Karpas-422 (cell line): ENCODE measurements at regions not wholly inside any gene's neighbourhood (a gene's known extent, or its start where the extent isn't known, plus 50 kb on each side); places are given as distances from the start of the nearest gene placed in this dataset.

Source experiments
- DNase-seq: peaks from one replicate; pipeline ENCODE4 v3.0.0-alpha.2; 2015
- H2AFZ ChIP-seq: fragments of 200-600 bp; sonication (generic); 2 replicates; pipeline ENCODE4 v1.6.1; 2014; ENCODE audit warnings: antibody characterized with exemption, low read length, mixed read lengths
- H3K27ac ChIP-seq: fragments of 200-600 bp; sonication (generic); 2 replicates; pipeline ENCODE4 v1.5.1; 2014; ENCODE audit warnings: mild to moderate bottlenecking, low read length, moderate library complexity
- H3K27me3 ChIP-seq: fragments of 200-600 bp; sonication (generic); 2 replicates; pipeline ENCODE4 v1.6.1; 2014; ENCODE audit warnings: low read length, mixed read lengths
- H3K36me3 ChIP-seq: fragments of 200-600 bp; sonication (generic); 2 replicates; pipeline ENCODE4 v1.6.1; 2014; ENCODE audit warnings: low read length, mixed read lengths; ENCODE audit not compliant: insufficient read depth
- H3K4me1 ChIP-seq: fragments of 200-600 bp; sonication (generic); 2 replicates; pipeline ENCODE4 v1.6.1; 2014; ENCODE audit warnings: mild to moderate bottlenecking, low read length, mixed read lengths
- H3K4me2 ChIP-seq: fragments of 200-600 bp; sonication (generic); 2 replicates; pipeline ENCODE4 v1.6.1; 2014; ENCODE audit warnings: low read length, low read depth, mild to moderate bottlenecking; ENCODE audit not compliant: poor library complexity, severe bottlenecking
- H3K4me3 ChIP-seq: fragments of 200-600 bp; sonication (generic); 2 replicates; pipeline ENCODE4 v1.5.1; 2014; ENCODE audit warnings: mild to moderate bottlenecking, antibody characterized with exemption, low read length, mixed read lengths
- H3K79me2 ChIP-seq: fragments of 200-600 bp; sonication (generic); 2 replicates; pipeline ENCODE4 v1.6.1; 2014; ENCODE audit warnings: mild to moderate bottlenecking, low read length, mixed read lengths
- H3K9ac ChIP-seq: fragments of 200-600 bp; sonication (generic); 2 replicates; pipeline ENCODE4 v1.6.0; 2014; ENCODE audit warnings: low read length
- H3K9me2 ChIP-seq: fragments of 200-600 bp; sonication (generic), shearing (Covaris generic); replicated peaks from 2 replicates; pipeline ENCODE4 v1.6.0; 2014; ENCODE audit warnings: mild to moderate bottlenecking, low read length, moderate library complexity; ENCODE audit not compliant: insufficient read depth
- H3K9me3 ChIP-seq: fragments of 300-700, 200-600 bp; sonication (generic); 2 replicates; pipeline ENCODE4 v1.6.1; 2014; ENCODE audit warnings: low read length, mixed read lengths
- H4K20me1 ChIP-seq: fragments of 200-600 bp; sonication (generic); 2 replicates; pipeline ENCODE4 v1.6.1; 2014; ENCODE audit warnings: mild to moderate bottlenecking, antibody characterized with exemption, low read length, low read depth; ENCODE audit not compliant: insufficient read depth

GRCh38 chr3:101159478-101159877, 160.9 kb downstream of the IMPG2 start:
- no peak for DNase-seq
- Histone ChIP-seq H3K79me2 (no peaks in the 10 kb centered on the region), H3K27me3 (no peaks in the 10 kb centered on the region), H3K9me2 (no peaks in the 10 kb centered on the region), H2AFZ (no peak overlapping the region), H3K4me3 (no peak overlapping the region), H3K9me3 (no peaks in the 10 kb centered on the region), H3K4me1 (no peaks in the 10 kb centered on the region), H3K4me2 (no peak overlapping the region), H3K9ac (no peak overlapping the region), H3K36me3 (no peaks in the 10 kb centered on the region), H4K20me1 (no peaks in the 10 kb centered on the region), H3K27ac (no peak overlapping the region)

DNA sequence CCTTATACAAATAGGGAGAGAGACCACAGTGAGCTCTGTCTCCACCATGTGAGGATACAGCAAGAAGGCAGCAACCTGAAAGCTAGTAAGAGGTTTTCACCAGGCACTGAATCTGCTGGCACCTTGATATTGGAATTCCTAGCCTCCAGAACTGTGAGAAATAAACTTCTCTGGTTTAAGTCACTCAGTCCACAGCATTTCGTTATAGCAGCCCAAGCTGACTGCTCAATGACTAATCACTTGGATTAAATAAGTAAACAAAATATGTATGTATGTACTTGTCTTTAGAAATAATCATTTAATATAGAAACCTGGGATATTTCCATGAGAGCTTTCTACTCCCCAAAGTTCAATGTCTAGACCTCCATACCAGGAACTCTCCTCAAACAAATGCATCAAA, 162.0 kb downstream of the IMPG2 start:
- no peak for DNase-seq

DNA sequence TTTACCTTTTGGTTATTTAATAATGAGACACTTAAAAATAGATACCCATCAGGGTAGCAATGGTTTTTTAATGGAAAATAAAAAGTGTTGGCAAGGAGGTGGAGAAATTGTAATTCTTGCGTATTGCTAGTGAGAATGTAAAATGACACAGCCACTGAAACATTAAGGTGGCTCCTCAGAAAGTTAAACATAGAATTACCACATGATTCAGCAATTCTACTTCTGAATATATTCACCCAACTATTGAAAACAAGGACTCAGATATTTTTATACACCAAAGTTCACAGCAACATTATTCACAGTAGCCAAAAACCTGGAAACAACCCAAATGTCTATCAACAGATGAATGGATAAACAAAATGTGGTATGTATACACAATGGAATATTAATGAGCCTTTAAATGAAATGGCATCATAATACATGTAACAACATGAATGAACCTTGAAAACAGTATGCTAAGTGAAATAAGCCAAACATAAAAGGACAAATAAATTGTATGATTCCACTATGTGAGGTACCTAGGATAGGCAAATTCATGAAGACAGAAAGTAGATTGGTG, 163.5 kb downstream of the IMPG2 start:
- no peak for DNase-seq
- H3K27ac ChIP-seq: no peak overlapping the region
- no peaks in the 10 kb centered on the region for H4K20me1 ChIP-seq
- no peaks in the 10 kb centered on the region for H3K79me2 ChIP-seq
- no peaks in the 10 kb centered on the region for H3K9me3 ChIP-seq
- no peaks in the 10 kb centered on the region for H3K4me1 ChIP-seq
- no peak overlapping the region for H3K4me3 ChIP-seq
- H3K36me3 ChIP-seq: no peaks in the 10 kb centered on the region
- no peaks in the 10 kb centered on the region for H3K9me2 ChIP-seq
- H3K4me2 ChIP-seq: no peak overlapping the region
- H3K27me3 ChIP-seq: no peaks in the 10 kb centered on the region
- H2AFZ ChIP-seq: no peak overlapping the region
- H3K9ac ChIP-seq: no peak overlapping the region

More for the DNA sequence above, 162.0 kb downstream of the IMPG2 start:
- Histone ChIP-seq H3K79me2 (no peaks in the 10 kb centered on the region), H3K27ac (no peak overlapping the region), H3K4me3 (no peak overlapping the region), H3K4me1 (no peaks in the 10 kb centered on the region), H3K9me2 (no peaks in the 10 kb centered on the region), H3K9me3 (no peaks in the 10 kb centered on the region), H3K9ac (no peak overlapping the region), H4K20me1 (no peaks in the 10 kb centered on the region), H3K36me3 (no peaks in the 10 kb centered on the region), H3K4me2 (no peak overlapping the region), H3K27me3 (no peaks in the 10 kb centered on the region), H2AFZ (no peak overlapping the region)

DNA sequence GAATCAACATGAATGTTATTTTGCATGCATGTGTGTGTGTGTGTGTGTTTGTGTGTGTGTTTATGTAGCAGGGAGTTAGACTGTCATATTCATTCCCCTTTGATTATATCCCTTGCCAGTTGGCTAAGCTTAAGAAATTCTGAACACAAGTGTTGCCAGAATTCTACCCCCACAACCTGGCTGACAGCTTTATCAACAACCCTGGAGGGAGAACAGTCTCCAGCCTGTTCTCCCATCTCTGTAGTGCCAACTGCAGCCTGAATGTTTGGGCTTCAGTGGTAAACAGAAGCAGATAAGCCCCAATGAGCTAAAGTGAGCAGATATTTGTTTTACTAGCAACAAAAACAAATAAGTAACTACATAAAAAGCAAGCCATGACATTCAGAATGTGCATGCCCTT, 162.6 kb upstream of the ABI3BP start:
- Histone ChIP-seq H3K36me3 (no peaks in the 10 kb centered on the region), H2AFZ (no peak overlapping the region), H3K27ac (no peak overlapping the region), H3K27me3 (no peaks in the 10 kb centered on the region), H3K4me2 (no peak overlapping the region), H3K4me3 (no peak overlapping the region), H4K20me1 (no peaks in the 10 kb centered on the region), H3K79me2 (no peaks in the 10 kb centered on the region), H3K9ac (no peak overlapping the region), H3K9me2 (no peaks in the 10 kb centered on the region), H3K4me1 (no peaks in the 10 kb centered on the region), H3K9me3 (no peaks in the 10 kb centered on the region)
- DNase-seq: no peak

DNA sequence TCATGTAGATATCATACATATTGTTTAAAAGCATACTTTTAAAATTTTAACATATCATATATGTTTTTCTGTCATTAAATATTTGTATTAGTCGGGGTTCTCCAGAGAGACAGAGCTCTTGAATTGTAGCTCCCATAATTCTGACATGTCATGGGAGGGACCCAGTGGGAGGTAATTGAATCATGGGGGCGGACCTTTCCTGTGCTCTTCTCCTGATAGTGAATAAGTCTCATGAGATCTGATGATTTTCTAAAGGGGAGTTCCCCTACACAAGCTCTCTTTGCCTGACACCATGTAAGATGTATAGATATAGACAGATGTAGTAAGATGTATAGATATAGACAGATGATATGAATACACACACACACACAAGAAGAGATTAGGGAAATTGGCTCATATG, 161.2 kb upstream of the ABI3BP start:
- Histone ChIP-seq H4K20me1 (no peaks in the 10 kb centered on the region), H3K27ac (no peak overlapping the region), H3K9ac (no peak overlapping the region), H3K4me1 (no peaks in the 10 kb centered on the region), H3K27me3 (no peaks in the 10 kb centered on the region), H3K4me3 (no peak overlapping the region), H3K9me2 (no peaks in the 10 kb centered on the region), H3K9me3 (no peaks in the 10 kb centered on the region), H2AFZ (no peak overlapping the region), H3K79me2 (no peaks in the 10 kb centered on the region), H3K36me3 (no peaks in the 10 kb centered on the region), H3K4me2 (no peak overlapping the region)
- no peak for DNase-seq

GRCh38 chr3:101151286-101151913, 158.2 kb upstream of the ABI3BP start:
- Histone ChIP-seq H3K36me3 (no peaks in the 10 kb centered on the region), H3K79me2 (no peaks in the 10 kb centered on the region), H3K27me3 (no peaks in the 10 kb centered on the region), H3K9ac (no peak overlapping the region), H3K4me2 (no peak overlapping the region), H3K27ac (no peak overlapping the region), H4K20me1 (no peaks in the 10 kb centered on the region), H3K9me3 (no peaks in the 10 kb centered on the region), H3K9me2 (no peaks in the 10 kb centered on the region), H3K4me1 (no peaks in the 10 kb centered on the region), H2AFZ (no peak overlapping the region), H3K4me3 (no peak overlapping the region)
- no peak for DNase-seq

- no peak overlapping the region for H3K9ac ChIP-seq
- no peak for DNase-seq
- no peak overlapping the region for H3K27ac ChIP-seq
- no peak overlapping the region for H2AFZ ChIP-seq
- H3K79me2 ChIP-seq: no peaks in the 10 kb centered on the region
- no peak overlapping the region for H3K4me3 ChIP-seq
- no peaks in the 10 kb centered on the region for H3K36me3 ChIP-seq
- H3K27me3 ChIP-seq: no peaks in the 10 kb centered on the region
- H3K4me1 ChIP-seq: no peaks in the 10 kb centered on the region
- H3K9me2 ChIP-seq: no peaks in the 10 kb centered on the region
- no peaks in the 10 kb centered on the region for H3K9me3 ChIP-seq
- H3K4me2 ChIP-seq: no peak overlapping the region
- H4K20me1 ChIP-seq: no peaks in the 10 kb centered on the region
These were observed 157.3 kb upstream of the ABI3BP start for GRCh38 chr3:101150504-101150903.

DNA sequence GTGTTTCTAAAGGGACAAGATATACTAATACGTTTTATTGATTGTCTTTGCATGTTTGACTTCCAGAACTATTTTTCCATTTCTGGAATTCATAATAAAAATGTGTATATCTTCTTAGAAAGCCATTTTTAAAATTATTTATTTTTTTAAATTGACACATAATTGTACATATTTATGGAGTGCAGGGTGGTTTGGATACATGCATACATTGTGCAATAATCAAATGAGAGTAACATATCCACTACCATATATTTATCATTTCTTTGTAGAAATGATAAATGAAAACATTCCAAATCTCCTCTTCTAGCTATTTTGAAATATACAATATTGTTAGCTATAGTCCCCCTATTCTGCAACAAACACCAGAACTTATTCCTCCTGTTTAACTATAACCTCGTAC, 156.5 kb upstream of the ABI3BP start:
- no peaks in the 10 kb centered on the region for H3K9me2 ChIP-seq
- H3K79me2 ChIP-seq: no peaks in the 10 kb centered on the region
- H3K4me1 ChIP-seq: no peaks in the 10 kb centered on the region
- H3K27ac ChIP-seq: no peak overlapping the region
- no peaks in the 10 kb centered on the region for H3K9me3 ChIP-seq
- H3K36me3 ChIP-seq: no peaks in the 10 kb centered on the region
- no peak overlapping the region for H3K9ac ChIP-seq
- no peak overlapping the region for H3K4me2 ChIP-seq
- no peaks in the 10 kb centered on the region for H3K27me3 ChIP-seq
- DNase-seq: no peak
- no peaks in the 10 kb centered on the region for H4K20me1 ChIP-seq
- H2AFZ ChIP-seq: no peak overlapping the region
- no peak overlapping the region for H3K4me3 ChIP-seq
